ENCODE measurements at regions not wholly inside any gene's neighbourhood (a gene's known extent, or its start where the extent isn't known, plus 50 kb on each side); places are given as distances from the start of the nearest gene placed in this dataset.

- H3K9me3 Mint-ChIP-seq = peaks cover 22% of the 10 kb centered on the region
Observed at GRCh38 chr13:22549126-22549525, 631.7 kb upstream of the SGCG start.

GRCh38 chr13:22561581-22561980, 619.2 kb upstream of the SGCG start:
- H3K4me3 Mint-ChIP-seq = no peak overlapping the region
- peaks cover 16% of the 10 kb centered on the region for H3K9me3 Mint-ChIP-seq
- H3K36me3 Mint-ChIP-seq (ENCODE audit: low read depth) = peaks cover 4% of the 10 kb centered on the region
- H3K27ac Mint-ChIP-seq = no peak overlapping the region
- H3K4me1 Mint-ChIP-seq = peaks cover 12% of the 10 kb centered on the region
- TF ChIP-seq CTCF (IDR thresholded peaks at IDR 0.05; ENCODE audit: unreplicated experiment in 3 of 3) = no peak
- H3K27me3 Mint-ChIP-seq (ENCODE audit: low read depth) = no peaks in the 10 kb centered on the region

More at GRCh38 chr13:22549126-22549525, 631.7 kb upstream of the SGCG start:
- Mint-ChIP-seq H3K27ac (no peak overlapping the region), H3K27me3 (ENCODE audit: low read depth) (no peaks in the 10 kb centered on the region), H3K36me3 (ENCODE audit: low read depth) (peaks cover 4% of the 10 kb centered on the region), H3K4me3 (no peak overlapping the region), H3K4me1 (no peaks in the 10 kb centered on the region)
- TF ChIP-seq CTCF (IDR thresholded peaks at IDR 0.05; ENCODE audit: unreplicated experiment in 3 of 3) = no peak

- peak overlapping the region in 1 of 3 experiments; percentile 11 for H3K27ac Mint-ChIP-seq
Observed at GRCh38 chr13:22562116-22562515, 618.7 kb upstream of the SGCG start.

GRCh38 chr13:22563272-22563671, 617.5 kb upstream of the SGCG start:
- Mint-ChIP-seq H3K4me1 (peaks cover 12% of the 10 kb centered on the region), H3K4me3 (no peak overlapping the region), H3K27me3 (ENCODE audit: low read depth) (no peaks in the 10 kb centered on the region), H3K9me3 (peaks cover 14% of the 10 kb centered on the region), H3K27ac (no peak overlapping the region), H3K36me3 (ENCODE audit: low read depth) (peaks cover 4% of the 10 kb centered on the region)
- TF ChIP-seq CTCF (IDR thresholded peaks at IDR 0.05; ENCODE audit: unreplicated experiment in 3 of 3) = no peak

More at GRCh38 chr13:22562116-22562515, 618.7 kb upstream of the SGCG start:
- no peaks in the 10 kb centered on the region for H3K27me3 Mint-ChIP-seq (ENCODE audit: low read depth)
- TF ChIP-seq CTCF (IDR thresholded peaks at IDR 0.05; ENCODE audit: unreplicated experiment in 3 of 3) = no peak
- peaks cover 4% of the 10 kb centered on the region for H3K36me3 Mint-ChIP-seq (ENCODE audit: low read depth)
- H3K9me3 Mint-ChIP-seq = peaks cover 14% of the 10 kb centered on the region
- H3K4me3 Mint-ChIP-seq = no peak overlapping the region
- peaks cover 12% of the 10 kb centered on the region for H3K4me1 Mint-ChIP-seq

- Mint-ChIP-seq H3K4me1 (no peaks in the 10 kb centered on the region), H3K36me3 (ENCODE audit: low read depth) (no peaks in the 10 kb centered on the region), H3K27ac (no peak overlapping the region), H3K9me3 (peaks cover 9% of the 10 kb centered on the region), H3K27me3 (ENCODE audit: low read depth) (no peaks in the 10 kb centered on the region), H3K4me3 (no peak overlapping the region)
- TF ChIP-seq CTCF (IDR thresholded peaks at IDR 0.05; ENCODE audit: unreplicated experiment in 3 of 3) = peak; percentile 19 to 36 (median 32)
Observed at GRCh38 chr13:22569811-22570210, 611.0 kb upstream of the SGCG start.

GRCh38 chr13:22589880-22590279, 590.9 kb upstream of the SGCG start:
- peaks cover 4% of the 10 kb centered on the region for H3K36me3 Mint-ChIP-seq (ENCODE audit: low read depth)
- peaks cover 15% of the 10 kb centered on the region for H3K4me1 Mint-ChIP-seq
- no peaks in the 10 kb centered on the region for H3K27me3 Mint-ChIP-seq (ENCODE audit: low read depth)
- H3K27ac Mint-ChIP-seq = no peak overlapping the region
- no peak overlapping the region for H3K4me3 Mint-ChIP-seq
- TF ChIP-seq CTCF (IDR thresholded peaks at IDR 0.05; ENCODE audit: unreplicated experiment in 3 of 3) = no peak
- H3K9me3 Mint-ChIP-seq = peaks cover 19% of the 10 kb centered on the region

All from nephron (organoid).